ENCODE measurements at regions not wholly inside any gene's neighbourhood (a gene's known extent, or its start where the extent isn't known, plus 50 kb on each side); places are given as distances from the start of the nearest gene placed in this dataset.
"Not testable (repeated sequence)": the region's sequence is repeated elsewhere in the genome, so short reads cannot be mapped to it uniquely, and the experiment has no call there.

DNA sequence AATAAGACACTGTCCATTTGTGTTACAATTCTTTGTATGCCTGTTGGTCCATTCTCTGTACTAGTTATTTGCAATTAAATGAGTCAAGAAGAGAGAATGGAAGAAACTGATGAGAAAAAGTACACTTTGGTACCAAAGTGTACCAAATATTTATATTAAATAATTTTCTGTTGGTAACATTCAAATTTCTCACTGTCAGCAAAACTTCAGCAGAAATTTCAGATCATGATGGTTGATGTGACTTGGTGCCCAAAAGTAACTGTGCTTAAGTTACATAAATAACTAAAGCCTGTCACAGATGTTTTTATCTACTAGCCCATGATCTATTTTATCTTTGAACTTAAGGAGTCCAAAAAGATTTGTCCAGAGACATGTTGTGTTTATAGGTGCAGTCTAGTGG, 274.4 kb upstream of the CXADR start:
- no peak for DNase-seq

DNA sequence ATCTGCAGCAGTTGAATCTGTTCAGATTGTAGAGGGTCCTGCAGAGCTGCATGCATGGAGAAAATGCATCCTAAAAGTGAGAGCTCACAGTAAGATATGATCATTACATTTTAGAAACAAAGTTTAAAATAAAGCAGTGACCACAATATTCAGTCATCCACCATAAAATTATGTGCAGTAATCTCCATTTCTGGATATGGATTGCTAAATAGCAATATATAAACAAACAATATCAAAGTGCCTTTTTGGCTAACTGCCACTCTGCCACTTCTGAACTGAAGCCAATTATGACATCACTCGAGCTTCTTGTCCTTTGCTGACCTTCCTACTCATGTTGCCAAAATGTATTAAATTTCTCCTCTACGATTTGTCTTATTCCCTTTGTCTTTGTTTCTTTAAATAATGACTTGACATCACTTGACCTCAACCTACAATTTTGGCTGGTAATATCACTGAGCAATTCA, 262.0 kb upstream of the CXADR start:
- no peak for DNase-seq

DNA sequence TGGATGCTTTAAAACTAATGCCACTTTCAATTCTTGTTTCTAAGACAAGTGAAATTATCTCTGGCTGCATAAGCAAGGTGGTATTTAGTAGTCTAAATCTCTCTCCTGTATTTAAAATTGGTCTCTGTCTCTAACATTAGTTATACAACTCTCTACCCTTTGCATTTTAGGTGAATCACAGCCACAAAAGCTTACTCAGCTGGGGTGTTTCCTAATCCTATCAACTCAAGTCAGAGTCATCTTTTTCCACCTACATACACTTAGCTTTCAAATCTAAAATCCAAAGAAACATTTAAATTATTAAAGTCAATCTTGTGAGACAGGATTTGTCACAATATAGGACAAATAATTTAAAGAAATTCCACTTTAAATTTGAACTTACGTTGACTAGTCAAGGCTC, 255.1 kb upstream of the CXADR start:
- no peak for DNase-seq

DNA sequence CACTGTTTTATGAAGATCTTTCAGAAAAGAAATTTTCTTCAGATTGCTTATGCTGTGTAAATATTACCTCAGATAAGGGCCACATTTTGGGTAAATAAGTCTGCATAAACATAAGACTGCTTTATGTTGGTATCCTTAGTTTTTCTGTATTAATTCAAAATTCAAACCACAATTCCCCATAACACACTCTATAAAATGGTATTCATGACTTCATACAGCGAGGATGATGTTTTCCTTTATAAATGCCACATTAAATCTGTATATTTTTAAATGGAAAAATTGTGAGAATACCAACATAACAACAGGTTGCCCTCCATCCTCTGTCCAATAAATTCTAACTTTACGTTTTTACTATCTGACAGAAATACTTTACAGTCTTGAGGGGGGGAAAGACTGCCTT, 248.7 kb upstream of the CXADR start:
- DNase-seq: no peak

DNA sequence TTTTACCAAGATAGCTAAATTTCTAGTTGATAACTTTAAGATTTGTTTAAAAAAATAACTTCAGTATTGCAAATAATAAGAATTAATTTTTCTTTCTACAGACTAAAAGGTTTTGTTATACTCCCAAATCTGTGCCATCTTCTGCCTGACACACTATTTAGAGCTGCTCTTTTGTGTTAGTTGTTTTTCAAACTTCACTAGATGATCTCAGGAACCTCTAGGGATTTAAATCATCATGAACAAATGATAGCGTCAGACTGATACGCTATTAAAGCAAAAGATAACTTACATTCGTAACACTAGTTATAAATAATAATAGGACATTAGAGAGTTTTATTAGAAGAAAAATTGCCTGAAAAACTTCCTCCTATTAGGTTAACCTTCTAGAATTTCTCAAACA, 243.1 kb upstream of the CXADR start:
- DNase-seq: no peak

DNA sequence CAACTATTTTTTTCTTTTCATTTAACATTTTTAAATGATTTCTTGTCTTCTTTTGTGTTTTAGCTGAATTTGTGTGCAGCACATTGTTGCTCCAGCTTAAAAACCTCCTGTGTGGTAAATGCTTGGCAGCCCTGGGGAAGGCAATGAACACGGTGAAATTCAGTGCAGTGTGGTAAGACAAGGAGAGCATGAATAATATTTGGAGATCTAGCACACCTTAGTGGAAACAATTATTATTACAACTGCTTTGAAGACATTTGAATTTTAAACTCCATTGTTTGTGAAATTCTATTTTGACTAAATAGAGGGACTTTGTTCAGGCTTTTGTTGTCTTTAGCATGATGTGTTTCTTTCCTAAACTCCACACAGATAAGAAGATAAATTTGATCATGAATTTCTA, 242.6 kb upstream of the CXADR start:
- no peak for DNase-seq

DNA sequence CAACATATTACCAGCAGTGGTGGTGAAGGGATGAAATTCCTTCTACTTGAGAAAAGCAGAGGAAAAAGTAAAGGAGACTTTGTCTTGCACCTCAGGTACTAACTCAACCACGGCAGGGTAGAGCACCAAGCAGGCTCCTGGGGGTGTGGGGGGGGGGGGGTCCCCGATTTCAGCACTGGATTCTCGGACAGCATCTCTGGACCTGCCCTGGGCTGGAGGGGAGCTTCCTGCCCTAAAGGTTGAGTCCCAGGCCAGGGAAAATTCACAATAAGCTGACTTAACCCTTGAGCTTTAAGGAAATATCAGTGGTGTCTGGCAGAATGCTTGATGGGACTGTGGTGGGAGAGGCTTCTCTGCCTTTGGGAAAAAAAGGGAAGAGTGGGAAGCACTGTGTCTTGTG, 233.2 kb upstream of the CXADR start:
- no peak for DNase-seq

DNA sequence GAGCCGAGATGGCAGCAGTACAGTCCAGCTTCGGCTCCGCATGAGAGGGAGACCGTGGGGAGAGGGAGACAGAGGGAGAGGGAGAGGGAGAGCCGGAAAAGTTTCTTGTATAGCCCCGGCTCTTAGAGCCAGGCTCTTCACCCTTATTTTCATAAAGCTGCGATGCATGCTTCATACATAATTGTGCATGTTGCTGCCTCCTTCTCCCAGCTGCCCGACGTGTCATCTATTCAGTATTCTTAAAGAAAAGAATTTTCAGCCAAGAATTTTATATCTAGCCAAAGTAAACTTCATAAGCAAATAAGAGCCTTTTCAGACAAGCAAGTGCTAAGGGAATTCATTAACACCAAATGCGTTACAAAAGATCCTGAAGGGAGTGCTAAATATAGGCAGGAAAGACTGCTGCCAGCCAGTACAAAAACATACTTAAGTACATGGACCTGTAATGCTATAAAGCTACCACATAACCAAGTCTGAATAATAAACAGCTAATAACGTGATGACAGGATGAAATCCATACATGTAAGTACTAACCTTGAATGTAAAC, 219.8 kb upstream of the CXADR start:
- DNase-seq: not testable (repeated sequence)

DNA sequence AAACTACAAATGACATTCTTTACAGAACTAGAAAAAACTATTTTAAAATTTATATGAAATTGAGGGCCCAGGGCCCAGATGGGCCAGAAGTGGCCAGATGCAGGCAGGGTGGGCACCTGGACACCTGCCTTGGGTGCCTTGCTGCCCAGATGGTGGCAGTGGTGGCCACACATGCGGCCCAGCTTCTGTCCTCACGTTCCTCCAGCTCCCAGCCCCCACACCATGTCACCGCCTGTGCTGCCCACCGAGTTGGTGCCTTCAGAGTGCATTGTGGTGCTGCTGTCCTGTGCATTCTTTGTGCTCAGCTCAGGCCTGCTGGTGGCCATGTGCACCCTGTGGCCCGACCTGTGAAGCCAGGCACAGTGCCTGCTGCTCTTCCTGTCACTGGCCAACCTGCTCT, 216.8 kb upstream of the CXADR start:
- no peak for DNase-seq

DNA sequence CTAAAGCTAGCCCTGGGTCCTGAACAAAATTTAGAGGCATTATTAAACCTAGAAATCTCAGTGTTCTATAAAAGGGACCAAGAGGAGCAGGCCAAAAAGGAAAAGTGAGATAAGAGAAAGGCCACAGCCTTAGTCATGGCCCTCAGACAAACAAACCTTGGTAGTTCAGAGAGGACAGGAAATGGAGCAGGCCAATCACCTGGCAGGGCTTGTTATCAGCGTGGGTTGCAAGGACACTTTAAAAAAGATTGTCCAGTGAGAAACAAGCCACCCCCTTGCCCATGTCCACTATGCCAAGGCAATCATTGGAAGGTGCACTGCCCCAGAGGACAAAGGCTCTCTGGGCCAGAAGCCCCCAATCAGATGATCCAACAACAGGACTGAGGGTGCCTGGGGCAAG, 213.3 kb upstream of the CXADR start:
- not testable (repeated sequence) for DNase-seq

DNA sequence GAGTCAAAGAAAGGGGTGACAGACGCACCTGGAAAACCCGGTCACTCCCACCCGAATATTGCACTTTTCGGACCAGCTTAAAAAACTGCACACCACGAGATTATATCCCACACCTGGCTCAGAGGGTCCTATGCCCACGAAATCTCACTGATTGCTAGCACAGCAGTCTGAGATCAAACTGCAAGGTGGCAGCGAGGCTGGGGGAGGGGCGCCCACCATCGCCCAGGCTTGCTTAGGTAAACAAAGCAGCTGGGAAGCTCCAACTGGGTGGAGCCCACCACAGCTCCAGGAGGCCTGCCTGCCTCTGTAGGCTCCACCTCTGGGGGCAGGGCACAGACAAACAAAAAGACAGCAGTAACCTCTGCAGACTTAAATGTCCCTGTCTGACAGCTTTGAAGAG, 185.1 kb upstream of the CXADR start:
- DNase-seq: not testable (repeated sequence)

DNA sequence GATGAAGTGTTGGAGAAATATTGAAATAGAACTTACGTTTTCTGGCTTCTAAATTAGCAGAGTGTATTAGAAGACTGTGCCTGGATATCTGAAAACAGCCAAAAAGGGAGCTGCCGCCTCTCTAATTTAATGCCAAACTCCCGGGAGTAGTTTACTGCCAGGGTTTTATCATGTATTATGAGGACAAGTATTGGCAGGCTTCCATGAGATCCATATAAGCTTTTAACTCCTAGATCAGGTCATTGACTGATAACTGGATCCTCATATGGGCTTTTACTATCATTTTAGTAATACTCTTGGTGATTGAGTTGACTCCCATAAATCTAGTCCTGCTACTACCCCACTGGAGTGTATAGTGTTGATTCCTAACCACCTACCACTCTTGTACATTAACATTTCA, 178.4 kb upstream of the CXADR start:
- DNase-seq: no peak

DNA sequence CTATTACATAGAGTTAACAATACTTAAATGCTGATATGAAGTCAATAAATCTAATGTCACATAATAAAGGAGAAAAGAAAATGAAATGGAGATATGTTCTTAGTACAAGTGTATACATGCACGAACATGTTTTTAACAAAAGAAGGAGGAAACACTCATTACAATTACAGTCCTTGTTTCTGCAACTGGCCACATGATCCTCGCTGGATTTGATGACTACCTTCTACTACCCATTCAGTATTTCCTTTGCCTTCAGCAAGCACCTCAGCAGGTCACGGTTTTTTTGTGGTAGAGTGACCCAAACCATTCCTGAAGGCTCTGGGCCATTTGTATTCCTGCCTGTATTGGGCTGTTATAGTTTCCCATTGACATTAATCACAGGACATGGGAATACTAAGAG, 172.8 kb upstream of the CXADR start:
- DNase-seq: no peak

DNA sequence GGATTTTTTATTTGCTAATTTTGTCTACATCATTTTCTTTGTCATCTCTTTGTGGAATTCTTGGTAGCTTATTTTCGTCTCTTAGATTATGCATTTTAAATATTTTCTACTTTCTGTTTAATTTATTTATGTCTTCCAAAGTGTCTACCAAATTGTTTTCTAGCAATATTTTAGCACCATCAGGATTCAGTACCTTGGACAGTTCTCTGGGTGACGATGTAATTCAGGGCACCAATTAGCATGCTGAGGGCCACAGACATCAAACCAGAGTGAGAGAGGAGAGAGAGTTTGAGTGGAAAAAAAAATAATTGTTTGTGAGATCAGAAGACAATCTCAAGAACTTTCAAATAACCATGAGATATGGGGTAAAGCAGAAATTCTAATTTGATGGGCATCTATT, 169.8 kb upstream of the CXADR start:
- DNase-seq: no peak

DNA sequence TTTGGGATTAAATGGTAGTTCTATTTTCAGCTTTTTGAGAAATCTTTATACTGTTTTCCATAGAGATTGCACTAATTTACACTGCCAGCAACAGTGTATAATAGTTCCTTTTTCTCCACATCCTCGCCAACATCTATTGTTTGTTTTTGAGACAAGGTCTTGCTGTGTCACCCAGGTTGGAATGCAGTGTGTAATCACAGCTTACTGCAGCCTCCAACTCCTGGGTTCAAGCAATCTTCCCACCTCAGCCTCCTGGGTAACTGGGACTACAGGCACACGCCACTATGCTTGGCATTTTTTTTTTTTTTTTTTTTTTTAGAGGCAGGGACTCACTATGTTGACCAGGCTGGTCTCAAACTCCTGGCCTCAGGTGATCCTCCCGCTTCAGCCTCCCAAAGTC, 164.5 kb upstream of the CXADR start:
- no peak for DNase-seq

DNA sequence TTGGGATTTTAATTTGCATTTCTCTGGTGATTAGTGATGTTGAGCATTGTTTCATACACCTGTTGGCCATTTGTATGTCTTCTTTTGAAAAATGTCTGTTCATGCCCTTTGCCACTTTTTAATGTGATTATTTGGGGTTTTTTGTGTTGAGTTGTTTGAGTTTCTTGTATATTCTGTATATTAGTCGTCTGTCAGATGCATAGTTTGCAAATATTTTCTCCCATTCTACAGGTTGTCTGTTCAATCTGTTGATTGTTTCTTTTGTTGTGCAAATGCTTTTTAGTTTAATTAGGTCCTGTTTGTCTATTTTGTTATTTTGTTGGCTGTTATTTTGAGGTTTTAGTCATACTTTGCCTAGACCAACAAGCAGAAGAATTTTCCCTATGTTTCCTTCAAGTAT, 164.0 kb upstream of the CXADR start:
- DNase-seq: no peak

DNA sequence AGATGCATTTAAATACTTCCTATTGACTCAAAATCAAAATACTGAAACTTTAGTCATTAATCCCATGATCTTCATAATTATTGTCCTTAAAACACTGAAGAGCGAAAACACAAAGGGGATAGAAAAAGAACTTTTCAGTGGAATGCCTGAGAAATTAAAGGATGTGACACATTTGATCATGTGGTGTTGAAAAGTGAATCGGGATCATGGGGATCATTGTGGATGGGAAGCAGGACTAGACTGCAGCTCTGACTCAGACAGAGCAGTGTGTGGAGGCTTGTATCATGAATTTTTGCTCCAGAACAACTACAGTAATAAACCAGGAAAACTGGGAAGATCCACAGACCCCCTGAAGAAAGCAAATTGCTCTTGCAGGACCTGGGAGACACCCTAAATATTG, 161.1 kb upstream of the CXADR start:
- DNase-seq: no peak

DNA sequence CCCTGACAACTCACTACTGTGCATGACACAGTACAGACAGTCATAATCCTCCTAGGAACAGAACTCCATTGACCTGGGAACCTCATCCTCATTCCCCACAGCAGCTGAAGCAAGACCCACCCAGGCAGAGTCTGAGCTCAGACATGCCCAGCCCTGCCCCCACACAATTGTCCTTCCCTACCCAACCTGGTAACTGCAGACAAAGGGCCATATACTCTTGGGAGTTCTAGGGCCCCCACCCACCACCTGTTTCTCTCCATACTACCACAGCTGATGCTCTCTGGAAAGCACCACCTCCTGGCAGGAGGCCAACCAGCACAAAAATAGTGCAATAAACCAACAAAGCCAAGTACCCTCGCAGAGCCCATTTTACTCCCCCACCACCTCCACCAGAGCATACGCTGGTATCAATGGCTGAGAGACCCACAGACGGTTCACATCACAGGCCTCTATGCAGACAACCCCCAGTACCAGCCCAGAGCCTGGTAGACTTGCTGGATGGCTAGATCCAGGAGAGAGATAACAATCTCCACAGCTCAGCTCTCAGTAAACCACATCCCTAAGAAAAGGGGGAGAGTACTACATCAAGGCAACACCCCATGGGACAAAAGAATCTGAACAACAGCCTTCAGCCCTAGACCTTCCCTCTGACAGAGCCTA, 159.7 kb upstream of the CXADR start:
- no peak for DNase-seq

DNA sequence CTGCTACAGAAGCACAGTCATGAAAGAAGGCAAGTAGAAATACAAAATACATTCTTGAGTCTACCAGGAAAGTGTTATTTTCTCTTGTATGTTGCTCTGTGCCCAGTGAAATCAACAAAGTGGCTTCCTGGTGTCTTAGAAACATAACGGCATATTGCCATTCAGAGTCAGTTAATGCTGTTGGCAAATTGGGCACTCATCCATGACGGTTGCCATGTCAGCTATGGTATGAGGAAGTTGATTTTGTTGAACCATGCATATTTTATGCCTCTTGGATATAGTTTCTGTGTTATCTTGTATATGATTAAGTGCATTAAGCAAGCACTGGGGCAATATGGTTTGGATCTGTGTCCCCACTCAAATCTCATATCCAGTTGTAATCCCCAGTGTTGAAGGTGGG, 153.1 kb upstream of the CXADR start:
- no peak for DNase-seq

DNA sequence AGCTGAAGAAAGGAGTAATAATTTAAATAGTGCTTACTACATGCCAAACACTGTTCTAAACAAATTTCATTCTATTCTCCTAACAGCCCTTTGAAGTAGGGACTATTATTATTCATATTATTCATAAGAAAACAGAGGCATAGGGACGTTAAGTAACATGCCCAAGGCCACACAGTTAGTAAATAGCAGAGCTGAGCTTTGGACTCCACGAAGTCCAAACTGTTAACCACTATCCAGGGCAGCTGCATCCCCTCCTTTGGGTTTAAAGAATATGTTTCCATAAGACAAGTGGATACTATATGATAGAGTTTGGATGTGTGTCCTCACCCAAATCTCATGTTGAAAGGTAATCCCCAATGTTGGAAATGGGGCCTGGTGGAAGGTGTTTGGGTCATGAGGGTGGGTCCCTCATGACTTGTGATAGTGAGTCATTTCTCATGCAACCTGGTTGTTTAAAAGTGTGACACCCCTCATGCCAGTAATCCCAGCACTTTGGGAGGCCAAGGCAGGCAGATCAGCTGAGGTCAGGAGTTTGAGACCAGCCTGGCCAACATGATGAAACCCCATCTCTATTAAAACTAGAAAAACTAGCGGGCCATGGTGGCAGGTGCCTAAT, 144.0 kb upstream of the CXADR start:
- DNase-seq: no peak

DNA sequence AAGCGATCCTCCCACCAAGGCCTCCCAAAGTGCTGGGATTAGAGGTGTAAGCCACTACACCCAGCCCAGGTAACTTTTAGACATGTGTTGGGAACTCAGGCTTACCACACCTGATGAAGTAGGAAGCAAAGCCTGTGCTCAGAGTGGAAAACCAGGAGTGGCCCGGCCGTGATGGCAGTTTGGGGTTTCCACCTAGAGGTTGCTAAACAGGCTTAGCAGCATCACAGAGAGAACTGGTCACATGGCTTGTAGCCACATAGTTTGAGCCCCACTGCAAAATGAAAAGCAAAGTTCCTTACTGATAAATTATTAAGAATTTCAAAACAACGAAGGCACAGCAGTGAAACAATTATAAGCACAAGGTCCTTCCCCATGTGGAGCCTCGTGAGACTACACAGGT, 142.6 kb upstream of the CXADR start:
- no peak for DNase-seq

DNA sequence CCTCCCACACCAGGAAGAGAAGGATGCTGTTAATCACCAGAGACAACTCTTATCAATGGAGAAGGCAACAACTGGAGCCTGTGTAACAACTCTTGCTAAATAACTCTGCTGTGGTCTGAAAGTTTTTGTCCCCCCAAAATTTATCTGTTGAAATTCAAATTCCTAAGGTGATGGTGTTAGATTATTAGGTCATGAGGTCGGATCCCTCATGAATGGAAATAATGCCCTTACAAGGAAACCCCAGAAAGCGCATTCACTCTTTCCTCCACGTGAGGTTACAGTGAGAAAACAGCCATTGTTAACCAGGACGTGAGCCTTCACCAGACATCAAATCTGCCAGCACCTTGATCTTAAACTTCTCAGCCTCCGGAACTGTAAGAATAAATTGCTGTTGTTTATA, 141.9 kb upstream of the CXADR start:
- no peak for DNase-seq

DNA sequence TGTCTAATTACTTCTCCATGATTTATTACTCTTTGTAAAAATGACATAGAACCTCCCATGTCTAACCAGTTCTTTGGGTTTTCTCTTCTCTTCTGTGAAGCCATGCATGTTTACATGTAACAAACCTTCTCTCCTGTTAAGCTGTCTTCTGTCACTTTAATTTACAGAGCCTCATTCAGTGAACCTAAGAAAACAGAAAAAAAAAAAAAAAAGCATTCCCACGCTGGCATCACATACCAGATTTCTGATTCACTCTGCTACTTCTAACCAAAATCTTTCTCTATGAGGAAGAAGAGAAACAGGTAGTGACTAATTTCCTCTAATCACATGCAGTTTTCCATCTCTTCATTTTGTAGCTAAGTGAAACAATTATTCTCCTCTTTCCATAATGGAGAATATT, 141.4 kb upstream of the CXADR start:
- no peak for DNase-seq

DNA sequence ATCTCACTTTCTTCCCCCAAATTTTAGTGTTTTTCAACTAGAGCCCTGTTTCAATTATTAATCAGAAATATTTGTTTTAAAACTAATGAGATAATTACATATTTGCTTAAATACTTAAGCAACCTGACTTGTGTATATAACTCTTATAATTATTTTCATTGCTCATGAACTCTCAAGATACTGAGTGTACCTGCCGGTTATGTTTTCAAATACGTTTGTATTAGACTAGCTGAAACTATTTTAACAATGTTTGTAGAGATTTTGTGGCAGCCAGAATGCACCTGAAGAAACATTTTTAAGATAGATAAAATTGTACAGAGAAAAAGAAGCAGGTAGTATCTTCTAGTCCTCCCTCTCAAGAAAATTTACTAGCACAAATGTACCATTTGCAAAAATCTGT, 140.6 kb upstream of the CXADR start:
- DNase-seq: no peak

DNA sequence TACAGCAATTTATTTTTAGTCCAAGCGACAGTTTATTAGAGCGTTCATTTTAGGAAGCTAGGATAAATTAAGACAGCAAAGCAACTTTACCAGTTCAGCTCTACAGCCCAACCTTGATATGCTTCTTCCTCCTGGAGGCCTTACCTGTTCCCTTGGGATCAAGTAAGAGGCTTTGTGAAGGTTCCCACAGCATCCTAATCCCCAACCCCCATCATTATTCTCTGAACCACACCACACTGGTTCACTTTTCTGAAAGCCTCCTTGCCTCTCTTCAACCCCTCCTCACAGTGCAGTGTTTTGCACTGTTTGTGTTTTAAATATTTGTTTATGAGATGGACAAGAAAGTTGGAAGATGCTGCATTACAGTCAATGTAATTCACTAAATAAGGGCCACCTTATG, 126.3 kb upstream of the CXADR start:
- DNase-seq: no peak
